ENCODE measurements at regions not wholly inside any gene's neighbourhood (a gene's known extent, or its start where the extent isn't known, plus 50 kb on each side); places are given as distances from the start of the nearest gene placed in this dataset.
A peak's percentile ranks its signal among the peaks of the same experiment; 100 is the strongest.
"Not testable (repeated sequence)": the region's sequence is repeated elsewhere in the genome, so short reads cannot be mapped to it uniquely, and the experiment has no call there.

- Mint-ChIP-seq H3K27me3 (no peaks in the 10 kb centered on the region), H3K4me3 (no peak overlapping the region), H3K27ac (no peak overlapping the region), H3K36me3 (ENCODE audit: low read depth) (no peaks in the 10 kb centered on the region), H3K9me3 (no peaks in the 10 kb centered on the region), H3K4me1 (ENCODE audit: low read depth) (no peaks in the 10 kb centered on the region)
- intact Hi-C loops (cut with micrococcal nuclease): no loop called here
Observed at GRCh38 chr3:182637350-182638110, 155.8 kb upstream of the ATP11B start.

GRCh38 chr3:182644013-182644412 is 149.3 kb upstream of the ATP11B start:
- Mint-ChIP-seq H3K36me3 (ENCODE audit: low read depth) (no peaks in the 10 kb centered on the region), H3K27ac (no peak overlapping the region), H3K27me3 (no peaks in the 10 kb centered on the region), H3K4me3 (no peak overlapping the region), H3K4me1 (ENCODE audit: low read depth) (no peaks in the 10 kb centered on the region), H3K9me3 (no peaks in the 10 kb centered on the region)
- intact Hi-C loops (cut with micrococcal nuclease): no loop called here

- Mint-ChIP-seq H3K9me3 (no peaks in the 10 kb centered on the region), H3K4me3 (no peak overlapping the region), H3K36me3 (ENCODE audit: low read depth) (no peaks in the 10 kb centered on the region), H3K4me1 (ENCODE audit: low read depth) (no peaks in the 10 kb centered on the region), H3K27me3 (no peaks in the 10 kb centered on the region), H3K27ac (no peak overlapping the region)
- intact Hi-C loops (cut with micrococcal nuclease): no loop called here
Observed at GRCh38 chr3:182644790-182645433, 148.4 kb upstream of the ATP11B start.

GRCh38 chr3:182650568-182651128 is 142.7 kb upstream of the ATP11B start:
- H3K9me3 Mint-ChIP-seq: no peaks in the 10 kb centered on the region
- no peak overlapping the region for H3K27ac Mint-ChIP-seq
- H3K36me3 Mint-ChIP-seq (ENCODE audit: low read depth): no peaks in the 10 kb centered on the region
- no peaks in the 10 kb centered on the region for H3K4me1 Mint-ChIP-seq (ENCODE audit: low read depth)
- intact Hi-C loops (cut with micrococcal nuclease): no loop called here
- no peak overlapping the region for H3K4me3 Mint-ChIP-seq
- peaks cover 2% of the 10 kb centered on the region for H3K27me3 Mint-ChIP-seq

- Mint-ChIP-seq H3K4me1 (ENCODE audit: low read depth) (no peaks in the 10 kb centered on the region), H3K36me3 (ENCODE audit: low read depth) (no peaks in the 10 kb centered on the region), H3K4me3 (no peak overlapping the region), H3K27ac (no peak overlapping the region), H3K9me3 (no peaks in the 10 kb centered on the region), H3K27me3 (peaks cover 3% of the 10 kb centered on the region)
- intact Hi-C loops (cut with micrococcal nuclease): no loop called here
Observed at GRCh38 chr3:182651461-182651860, 141.8 kb upstream of the ATP11B start.

- not testable (repeated sequence) for H3K9me3 Mint-ChIP-seq; H3K4me1 Mint-ChIP-seq (ENCODE audit: low read depth)
Observed at GRCh38 chr3:182653065-182653464, 140.2 kb upstream of the ATP11B start.

GRCh38 chr3:182668541-182668940 is 124.8 kb upstream of the ATP11B start:
- Mint-ChIP-seq H3K27ac (no peak overlapping the region), H3K4me1 (ENCODE audit: low read depth) (no peaks in the 10 kb centered on the region), H3K36me3 (ENCODE audit: low read depth) (no peaks in the 10 kb centered on the region), H3K4me3 (no peak overlapping the region), H3K27me3 (peaks cover 18% of the 10 kb centered on the region), H3K9me3 (no peaks in the 10 kb centered on the region)
- intact Hi-C loops (cut with micrococcal nuclease): no loop called here

More at GRCh38 chr3:182653065-182653464, 140.2 kb upstream of the ATP11B start:
- H3K4me3 Mint-ChIP-seq; H3K27me3 Mint-ChIP-seq; H3K27ac Mint-ChIP-seq; intact Hi-C loops (cut with micrococcal nuclease); H3K36me3 Mint-ChIP-seq (ENCODE audit: low read depth): not testable (repeated sequence)

GRCh38 chr3:182668974-182669373 is 124.3 kb upstream of the ATP11B start:
- intact Hi-C loops (cut with micrococcal nuclease): no loop called here
- Mint-ChIP-seq H3K9me3 (no peaks in the 10 kb centered on the region), H3K4me3 (no peak overlapping the region), H3K27me3 (peaks cover 18% of the 10 kb centered on the region), H3K36me3 (ENCODE audit: low read depth) (no peaks in the 10 kb centered on the region), H3K27ac (no peak overlapping the region), H3K4me1 (ENCODE audit: low read depth) (no peaks in the 10 kb centered on the region)

GRCh38 chr3:182671541-182671940 is 121.8 kb upstream of the ATP11B start:
- no peak overlapping the region for H3K4me3 Mint-ChIP-seq
- peaks cover 18% of the 10 kb centered on the region for H3K27me3 Mint-ChIP-seq
- intact Hi-C loops (cut with micrococcal nuclease): no loop called here
- H3K9me3 Mint-ChIP-seq: no peaks in the 10 kb centered on the region
- H3K27ac Mint-ChIP-seq: no peak overlapping the region
- no peaks in the 10 kb centered on the region for H3K36me3 Mint-ChIP-seq (ENCODE audit: low read depth)
- H3K4me1 Mint-ChIP-seq (ENCODE audit: low read depth): no peaks in the 10 kb centered on the region

GRCh38 chr3:182671942-182672341 is 121.4 kb upstream of the ATP11B start:
- H3K4me1 Mint-ChIP-seq (ENCODE audit: low read depth): no peaks in the 10 kb centered on the region
- no peak overlapping the region for H3K27ac Mint-ChIP-seq
- H3K36me3 Mint-ChIP-seq (ENCODE audit: low read depth): no peaks in the 10 kb centered on the region
- intact Hi-C loops (cut with micrococcal nuclease): no loop called here
- no peak overlapping the region for H3K4me3 Mint-ChIP-seq
- H3K9me3 Mint-ChIP-seq: no peaks in the 10 kb centered on the region
- peaks cover 18% of the 10 kb centered on the region for H3K27me3 Mint-ChIP-seq

- intact Hi-C loops (cut with micrococcal nuclease): no loop called here
- Mint-ChIP-seq H3K4me1 (ENCODE audit: low read depth) (no peaks in the 10 kb centered on the region), H3K27ac (no peak overlapping the region), H3K36me3 (ENCODE audit: low read depth) (no peaks in the 10 kb centered on the region), H3K27me3 (peaks cover 16% of the 10 kb centered on the region), H3K4me3 (no peak overlapping the region), H3K9me3 (no peaks in the 10 kb centered on the region)
Observed at GRCh38 chr3:182673336-182673735, 120.0 kb upstream of the ATP11B start.

GRCh38 chr3:182682263-182683241 is 110.8 kb upstream of the ATP11B start:
- Mint-ChIP-seq H3K36me3 (ENCODE audit: low read depth) (no peaks in the 10 kb centered on the region), H3K4me1 (ENCODE audit: low read depth) (peaks cover 15% of the 10 kb centered on the region), H3K27ac (no peak overlapping the region), H3K4me3 (peak overlapping the region; percentile 61), H3K9me3 (no peaks in the 10 kb centered on the region), H3K27me3 (peaks cover 61% of the 10 kb centered on the region)
- intact Hi-C loops (cut with micrococcal nuclease): loop anchor here (1.0 to 2.0 kb wide), 2 partner anchors 973 to 1356 kb away; no protein-coding TSS in a partner anchor

- Mint-ChIP-seq H3K27me3 (peaks cover 67% of the 10 kb centered on the region), H3K27ac (no peak overlapping the region), H3K9me3 (no peaks in the 10 kb centered on the region), H3K4me1 (ENCODE audit: low read depth) (peaks cover 15% of the 10 kb centered on the region), H3K36me3 (ENCODE audit: low read depth) (no peaks in the 10 kb centered on the region), H3K4me3 (no peak overlapping the region)
- intact Hi-C loops (cut with micrococcal nuclease): loop anchor here (1.0 to 2.0 kb wide), 2 partner anchors 974 to 1357 kb away; no protein-coding TSS in a partner anchor
Observed at GRCh38 chr3:182683453-182683852, 109.9 kb upstream of the ATP11B start.
